ENCODE measurements at regions not wholly inside any gene's neighbourhood (a gene's known extent, or its start where the extent isn't known, plus 50 kb on each side); places are given as distances from the start of the nearest gene placed in this dataset.
"Not testable (repeated sequence)": the region's sequence is repeated elsewhere in the genome, so short reads cannot be mapped to it uniquely, and the experiment has no call there.

- not testable (repeated sequence) for TF ChIP-seq CTCF (conservative IDR thresholded peaks at IDR 0.05); ZFX (IDR thresholded peaks at IDR 0.05)
Measured at GRCh38 chrX:137934887-137935286, 369.0 kb downstream of the ZIC3 start.

All from C4-2B (cell line).